Thyroid gland (tissue), 4 donors: ENCODE measurements at regions not wholly inside any gene's neighbourhood (a gene's known extent, or its start where the extent isn't known, plus 50 kb on each side); places are given as distances from the start of the nearest gene placed in this dataset.

ENCODE experiments used
- DNase-seq, 2 donors: peaks; one replicate each; pipeline ENCODE4 v3.0.0-alpha.2; 2019
- H3K27ac ChIP-seq, 3 donors: fragments of 200-600 bp; sonication (generic); 1 replicate in 2 of 3; 2 replicates in 1 of 3; pipeline ENCODE4 v1.5.1; 2016 to 2019; ENCODE audit warnings: mild to moderate bottlenecking in 1 of 3, moderate library complexity in 1 of 3
- H3K27me3 ChIP-seq: fragments of 200-600 bp; sonication (generic); one replicate; pipeline ENCODE4 v1.5.1; 2019
- H3K36me3 ChIP-seq, 2 donors: fragments of 200-600 bp; sonication (generic); one replicate each; pipeline ENCODE4 v1.5.1; 2016 to 2019
- H3K4me1 ChIP-seq, 2 donors: fragments of 200-600 bp; sonication (generic); one replicate each; pipeline ENCODE4 v1.5.1; 2017 to 2019
- H3K4me3 ChIP-seq, 3 donors: fragments of 200-600 bp; sonication (generic); replicated peaks in 1 of 3; 1 replicate in 2 of 3; 2 replicates in 1 of 3; pipeline ENCODE4 v1.5.1; 2016; ENCODE audit warnings: mild to moderate bottlenecking in 1 of 3
- H3K9me3 ChIP-seq: fragments of 200-600 bp; sonication (generic); one replicate; pipeline ENCODE4 v1.5.1; 2017
- CTCF ChIP-seq, 6 experiments: fragments of 200-600 bp in 3 of 6; fragments of 450-650 bp in 3 of 6; sonication (generic) in 3 of 6; IDR thresholded peaks; one replicate each; pipeline ENCODE4 v1.5.1; 2016 to 2019; ENCODE audit warnings: antibody characterized with exemption in 6 of 6, mild to moderate bottlenecking in 2 of 6, inconsistent platforms in 1 of 6, moderate library complexity in 1 of 6
- POLR2A ChIP-seq, 2 donors: fragments of 450-650 bp; IDR thresholded peaks; one replicate each; pipeline ENCODE4 v1.6.1; 2017; ENCODE audit warnings: antibody characterized with exemption in 2 of 2, mild to moderate bottlenecking in 2 of 2, moderate library complexity in 1 of 2
- WGBS, 2 donors: methylation state at CpG; one replicate each; pipeline ENCODE4 v1.1.5; 2017; 5-methylcytosine and 5-hydroxymethylcytosine counted together
- intact Hi-C: fragments of 100-400 bp; cut with DNase I; formaldehyde crosslinking; loops from one replicate; pipeline ENCODE4 v1.15.1; 2023

- intact Hi-C loops = loop anchor here (10.0 kb wide), 1 partner anchor 171 kb away; the partner anchor contains the start of gene DKK1
- no peak overlapping the region for H3K27ac ChIP-seq
- no peaks in the 10 kb centered on the region for H3K4me1 ChIP-seq
- H3K4me3 ChIP-seq = no peak overlapping the region
- H3K9me3 ChIP-seq = no peaks in the 10 kb centered on the region
- TF ChIP-seq CTCF (IDR thresholded peaks at IDR 0.05) (no peak), POLR2A (IDR thresholded peaks at IDR 0.05) (no peak)
- H3K36me3 ChIP-seq = no peaks in the 10 kb centered on the region
- no peaks in the 10 kb centered on the region for H3K27me3 ChIP-seq
- 64 to 73% methylated on average over 1 of the region's 1 CpG for whole genome bisulfite sequencing, 2 donors
- DNase-seq = no peak
These were observed 171.4 kb downstream of the DKK1 start for GRCh38 chr10:52485462-52485861.

- TF ChIP-seq CTCF (IDR thresholded peaks at IDR 0.05) = no peak
- TF ChIP-seq POLR2A (IDR thresholded peaks at IDR 0.05) = no peak
- H3K4me3 ChIP-seq = no peak overlapping the region
- WGBS, 2 donors = 95 to 96% methylated on average over 1 of the region's 1 CpG
- no peak for DNase-seq
- no peaks in the 10 kb centered on the region for H3K9me3 ChIP-seq
- no peaks in the 10 kb centered on the region for H3K4me1 ChIP-seq
- intact Hi-C loops = loop anchor here (10.0 kb wide), 1 partner anchor 172 kb away; the partner anchor contains the start of gene DKK1
- H3K36me3 ChIP-seq = no peaks in the 10 kb centered on the region
- H3K27me3 ChIP-seq = no peaks in the 10 kb centered on the region
- H3K27ac ChIP-seq = no peak overlapping the region
These were observed 172.9 kb downstream of the DKK1 start for GRCh38 chr10:52486840-52487611.

DNA sequence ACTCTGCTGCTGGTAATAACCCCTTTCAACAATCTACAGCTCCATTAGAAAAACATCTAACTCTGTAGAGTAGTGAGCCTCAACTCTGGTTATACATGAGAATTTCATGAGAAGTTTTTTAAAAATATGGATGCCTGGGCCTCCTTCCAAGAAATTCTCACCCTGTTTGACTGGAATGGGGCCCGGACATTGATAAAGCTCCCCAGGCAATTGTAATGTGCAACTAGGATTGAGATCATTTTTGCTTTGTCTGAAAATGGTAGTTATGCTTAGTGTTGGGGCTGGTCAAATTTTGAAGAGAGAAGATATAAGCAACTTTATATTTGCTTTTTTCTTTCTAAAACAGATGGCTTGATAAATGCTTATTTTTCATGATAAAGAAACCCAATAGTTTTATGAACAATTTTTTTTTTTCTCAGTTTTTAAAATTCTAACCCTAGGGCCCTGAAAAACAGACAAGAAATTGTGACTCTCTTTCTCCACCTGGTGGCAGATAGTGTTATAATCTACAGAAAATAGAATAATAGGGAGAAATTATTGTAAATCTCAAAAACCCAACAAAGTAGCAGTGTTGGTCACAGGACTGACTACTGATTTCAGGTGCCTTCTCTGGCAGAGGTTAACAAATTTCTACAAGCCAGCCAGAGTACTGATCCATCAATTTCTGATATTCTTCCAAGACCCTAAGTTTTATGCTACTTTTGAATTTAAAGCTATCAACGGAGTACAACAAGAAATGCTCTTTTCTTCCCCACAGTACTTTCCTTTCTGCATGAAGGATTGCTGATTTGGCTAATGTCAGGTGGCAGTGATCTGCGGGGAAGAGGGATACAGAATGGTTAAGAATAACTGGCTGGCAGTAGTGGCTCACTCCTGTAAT is 174.8 kb downstream of the DKK1 start:
- Histone ChIP-seq H3K27me3 (no peaks in the 10 kb centered on the region), H3K4me1 (no peaks in the 10 kb centered on the region), H3K9me3 (no peaks in the 10 kb centered on the region), H3K36me3 (no peaks in the 10 kb centered on the region), H3K27ac (no peak overlapping the region), H3K4me3 (no peak overlapping the region)
- WGBS, 2 donors = 51 to 55% methylated on average over 3 of the region's 3 CpGs
- no peak for DNase-seq
- TF ChIP-seq POLR2A (IDR thresholded peaks at IDR 0.05) (no peak), CTCF (IDR thresholded peaks at IDR 0.05) (peak in 4 of 6 experiments; percentile 26 to 51 (median 47))
- intact Hi-C loops = loop anchor here (10.0 kb wide), 1 partner anchor 174 kb away; the partner anchor contains the start of gene DKK1

- no peak overlapping the region for H3K4me3 ChIP-seq
- no peaks in the 10 kb centered on the region for H3K4me1 ChIP-seq
- H3K36me3 ChIP-seq = no peaks in the 10 kb centered on the region
- H3K27ac ChIP-seq = no peak overlapping the region
- no peaks in the 10 kb centered on the region for H3K9me3 ChIP-seq
- H3K27me3 ChIP-seq = no peaks in the 10 kb centered on the region
- TF ChIP-seq CTCF (IDR thresholded peaks at IDR 0.05) = no peak
- DNase-seq = no peak
- WGBS, 2 donors = 83 to 88% methylated on average over 6 of the region's 6 CpGs
- intact Hi-C loops = no loop called here
These were observed 177.3 kb downstream of the DKK1 start for GRCh38 chr10:52491246-52491995.
